ENCODE measurements at regions not wholly inside any gene's neighbourhood (a gene's known extent, or its start where the extent isn't known, plus 50 kb on each side); places are given as distances from the start of the nearest gene placed in this dataset.

GRCh38 chr4:123291329-123291728 lies 105.3 kb upstream of the SPRY1 start:
- H3K4me1 Mint-ChIP-seq: no peaks in the 10 kb centered on the region
- no peak overlapping the region for H3K4me3 Mint-ChIP-seq
- H3K9me3 Mint-ChIP-seq: peaks cover 19% of the 10 kb centered on the region
- no peaks in the 10 kb centered on the region for H3K27me3 Mint-ChIP-seq
- no peak overlapping the region for H3K27ac Mint-ChIP-seq
- ATAC-seq (replicated peaks): no peak
- H3K36me3 Mint-ChIP-seq (ENCODE audit: low read depth): peaks cover 19% of the 10 kb centered on the region

- Mint-ChIP-seq H3K27me3 (no peaks in the 10 kb centered on the region), H3K4me1 (no peaks in the 10 kb centered on the region), H3K27ac (no peak overlapping the region), H3K9me3 (no peaks in the 10 kb centered on the region), H3K36me3 (ENCODE audit: low read depth) (no peaks in the 10 kb centered on the region), H3K4me3 (no peak overlapping the region)
- ATAC-seq (replicated peaks): no peak
Measured at GRCh38 chr4:123297836-123298235, 98.8 kb upstream of the SPRY1 start.

GRCh38 chr4:123298261-123298660 lies 98.3 kb upstream of the SPRY1 start:
- no peaks in the 10 kb centered on the region for H3K27me3 Mint-ChIP-seq
- no peaks in the 10 kb centered on the region for H3K4me1 Mint-ChIP-seq
- no peak overlapping the region for H3K4me3 Mint-ChIP-seq
- ATAC-seq (replicated peaks): no peak
- H3K27ac Mint-ChIP-seq: no peak overlapping the region
- no peaks in the 10 kb centered on the region for H3K36me3 Mint-ChIP-seq (ENCODE audit: low read depth)
- H3K9me3 Mint-ChIP-seq: no peaks in the 10 kb centered on the region

- ATAC-seq (replicated peaks): no peak
- Mint-ChIP-seq H3K9me3 (no peaks in the 10 kb centered on the region), H3K4me3 (no peak overlapping the region), H3K4me1 (no peaks in the 10 kb centered on the region), H3K36me3 (ENCODE audit: low read depth) (no peaks in the 10 kb centered on the region), H3K27ac (no peak overlapping the region), H3K27me3 (no peaks in the 10 kb centered on the region)
Measured at GRCh38 chr4:123298801-123299200, 97.8 kb upstream of the SPRY1 start.

- no peaks in the 10 kb centered on the region for H3K9me3 Mint-ChIP-seq
Measured at GRCh38 chr4:123299212-123299691, 97.3 kb upstream of the SPRY1 start.

GRCh38 chr4:123300222-123301039 lies 96.2 kb upstream of the SPRY1 start:
- H3K27me3 Mint-ChIP-seq: no peaks in the 10 kb centered on the region
- no peaks in the 10 kb centered on the region for H3K4me1 Mint-ChIP-seq

More at GRCh38 chr4:123299212-123299691, 97.3 kb upstream of the SPRY1 start:
- Mint-ChIP-seq H3K27me3 (no peaks in the 10 kb centered on the region), H3K27ac (no peak overlapping the region), H3K36me3 (ENCODE audit: low read depth) (no peaks in the 10 kb centered on the region), H3K4me1 (no peaks in the 10 kb centered on the region), H3K4me3 (no peak overlapping the region)
- ATAC-seq (replicated peaks): no peak

GRCh38 chr4:123301923-123302322 lies 94.7 kb upstream of the SPRY1 start:
- no peaks in the 10 kb centered on the region for H3K9me3 Mint-ChIP-seq
- H3K4me1 Mint-ChIP-seq: no peaks in the 10 kb centered on the region
- H3K27ac Mint-ChIP-seq: no peak overlapping the region
- peaks cover 7% of the 10 kb centered on the region for H3K36me3 Mint-ChIP-seq (ENCODE audit: low read depth)
- H3K4me3 Mint-ChIP-seq: no peak overlapping the region
- ATAC-seq (replicated peaks): no peak
- no peaks in the 10 kb centered on the region for H3K27me3 Mint-ChIP-seq

More at GRCh38 chr4:123300222-123301039, 96.2 kb upstream of the SPRY1 start:
- ATAC-seq (replicated peaks): no peak
- H3K4me3 Mint-ChIP-seq: no peak overlapping the region
- H3K36me3 Mint-ChIP-seq (ENCODE audit: low read depth): no peaks in the 10 kb centered on the region
- H3K27ac Mint-ChIP-seq: no peak overlapping the region
- no peaks in the 10 kb centered on the region for H3K9me3 Mint-ChIP-seq

GRCh38 chr4:123304151-123304964 lies 92.2 kb upstream of the SPRY1 start:
- no peaks in the 10 kb centered on the region for H3K9me3 Mint-ChIP-seq
- H3K36me3 Mint-ChIP-seq (ENCODE audit: low read depth): peaks cover 7% of the 10 kb centered on the region
- H3K27me3 Mint-ChIP-seq: no peaks in the 10 kb centered on the region
- no peak overlapping the region for H3K4me3 Mint-ChIP-seq
- ATAC-seq (replicated peaks): no peak
- H3K4me1 Mint-ChIP-seq: no peaks in the 10 kb centered on the region
- H3K27ac Mint-ChIP-seq: no peak overlapping the region

GRCh38 chr4:123305736-123306135 lies 90.9 kb upstream of the SPRY1 start:
- no peak for ATAC-seq (replicated peaks)
- Mint-ChIP-seq H3K36me3 (ENCODE audit: low read depth) (peaks cover 7% of the 10 kb centered on the region), H3K9me3 (no peaks in the 10 kb centered on the region), H3K27ac (no peak overlapping the region), H3K4me3 (no peak overlapping the region), H3K27me3 (no peaks in the 10 kb centered on the region), H3K4me1 (no peaks in the 10 kb centered on the region)

GRCh38 chr4:123306769-123307168 lies 89.8 kb upstream of the SPRY1 start:
- Mint-ChIP-seq H3K4me3 (no peak overlapping the region), H3K36me3 (ENCODE audit: low read depth) (peaks cover 7% of the 10 kb centered on the region), H3K27me3 (no peaks in the 10 kb centered on the region), H3K9me3 (no peaks in the 10 kb centered on the region), H3K4me1 (no peaks in the 10 kb centered on the region), H3K27ac (no peak overlapping the region)
- ATAC-seq (replicated peaks): no peak

- Mint-ChIP-seq H3K4me1 (no peaks in the 10 kb centered on the region), H3K9me3 (peaks cover 4% of the 10 kb centered on the region), H3K27me3 (no peaks in the 10 kb centered on the region), H3K36me3 (ENCODE audit: low read depth) (peaks cover 20% of the 10 kb centered on the region), H3K27ac (no peak overlapping the region), H3K4me3 (no peak overlapping the region)
- ATAC-seq (replicated peaks): no peak
Measured at GRCh38 chr4:123308667-123309066, 87.9 kb upstream of the SPRY1 start.

- ATAC-seq (replicated peaks): no peak
- Mint-ChIP-seq H3K9me3 (peaks cover 4% of the 10 kb centered on the region), H3K36me3 (ENCODE audit: low read depth) (peaks cover 43% of the 10 kb centered on the region), H3K4me1 (no peaks in the 10 kb centered on the region), H3K4me3 (no peak overlapping the region), H3K27ac (no peak overlapping the region), H3K27me3 (no peaks in the 10 kb centered on the region)
Measured at GRCh38 chr4:123312116-123312515, 84.5 kb upstream of the SPRY1 start.

- Mint-ChIP-seq H3K27me3 (no peaks in the 10 kb centered on the region), H3K36me3 (ENCODE audit: low read depth) (peaks cover 43% of the 10 kb centered on the region), H3K4me3 (no peak overlapping the region), H3K27ac (no peak overlapping the region), H3K4me1 (no peaks in the 10 kb centered on the region), H3K9me3 (peaks cover 4% of the 10 kb centered on the region)
- no peak for ATAC-seq (replicated peaks)
Measured at GRCh38 chr4:123312951-123313592, 83.5 kb upstream of the SPRY1 start.

GRCh38 chr4:123315617-123316016 lies 81.0 kb upstream of the SPRY1 start:
- no peaks in the 10 kb centered on the region for H3K4me1 Mint-ChIP-seq
- peaks cover 4% of the 10 kb centered on the region for H3K9me3 Mint-ChIP-seq
- peaks cover 43% of the 10 kb centered on the region for H3K36me3 Mint-ChIP-seq (ENCODE audit: low read depth)
- no peak overlapping the region for H3K27ac Mint-ChIP-seq
- no peak for ATAC-seq (replicated peaks)
- H3K4me3 Mint-ChIP-seq: no peak overlapping the region
- no peaks in the 10 kb centered on the region for H3K27me3 Mint-ChIP-seq
